GM18868 (cell line): ENCODE measurements at regions not wholly inside any gene's neighbourhood (a gene's known extent, or its start where the extent isn't known, plus 50 kb on each side); places are given as distances from the start of the nearest gene placed in this dataset.

Source experiments
- ATAC-seq: cut with Tn5 transposase; IDR thresholded peaks from one replicate; pipeline ENCODE4 v1.9.1; 2021; ENCODE audit warnings: mild to moderate bottlenecking, moderate library complexity; ENCODE audit not compliant: unreplicated experiment

DNA sequence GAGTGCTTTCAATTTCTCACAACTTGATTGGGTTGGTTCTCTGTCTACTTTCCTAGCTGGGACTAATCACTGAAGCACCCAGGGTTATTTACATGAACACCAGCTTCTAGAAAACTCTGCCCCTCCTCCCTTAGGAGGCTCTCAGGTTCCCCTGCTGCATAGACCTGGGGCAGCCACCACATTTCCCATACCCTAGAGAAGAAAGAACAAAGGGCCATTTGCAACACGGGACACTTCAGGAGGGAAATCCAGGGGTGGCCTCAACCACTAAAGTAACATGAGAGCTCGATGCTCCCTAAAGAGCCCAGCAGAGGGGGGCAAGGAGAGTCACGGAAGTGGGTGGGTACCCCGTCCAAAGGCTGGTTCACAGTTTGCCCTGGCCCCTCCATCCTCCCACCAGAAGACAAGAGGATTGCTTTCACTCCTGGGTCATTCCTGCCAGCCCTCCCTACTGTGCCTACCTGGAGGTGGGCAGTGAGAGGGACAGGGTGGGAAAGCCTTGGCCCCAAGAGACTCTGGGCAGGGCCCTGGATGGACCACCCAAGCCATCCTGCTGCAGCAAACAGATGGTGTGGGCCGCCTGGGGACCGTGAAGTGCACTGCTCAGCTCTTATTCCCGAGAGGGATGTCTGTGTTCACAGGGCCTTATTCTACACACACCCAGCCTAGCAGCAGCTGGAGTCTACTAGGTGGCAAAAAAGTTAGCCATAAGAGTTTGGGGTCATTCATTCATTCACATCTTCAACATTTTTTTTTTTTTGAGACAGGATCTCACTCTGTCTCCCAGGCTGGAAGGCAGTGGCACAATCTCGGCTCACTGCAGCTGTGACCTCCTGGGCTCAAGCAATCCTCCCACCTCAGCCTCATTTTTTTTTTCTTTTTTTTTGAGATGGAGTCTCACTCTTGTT, 392.1 kb downstream of the SOX9 start:
- ATAC-seq, result no peak

DNA sequence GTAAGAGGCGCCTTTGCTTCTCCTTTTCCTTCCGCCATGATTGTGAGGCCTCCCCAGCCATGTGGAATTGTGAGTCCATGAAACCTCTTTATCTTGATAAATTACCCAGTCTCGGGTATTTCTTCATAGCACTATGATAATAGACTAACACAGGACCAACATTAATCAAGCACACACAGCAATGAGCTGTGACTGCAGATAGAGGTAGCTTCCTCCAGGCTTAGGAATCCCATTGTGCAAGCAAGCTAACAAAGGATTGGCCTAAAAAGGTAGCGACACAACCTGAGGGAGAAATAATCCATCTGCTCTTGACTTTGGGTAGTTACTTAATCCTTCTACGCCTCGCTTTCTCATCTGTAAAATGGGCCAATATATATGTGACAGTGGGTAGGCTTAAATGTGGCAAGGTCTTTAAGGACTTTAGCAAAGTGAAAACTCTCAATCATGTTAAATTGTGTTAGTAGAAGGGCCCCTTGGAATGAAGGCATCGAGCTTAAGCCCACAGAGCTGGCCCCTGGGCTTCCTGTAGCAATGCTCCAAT, 393.6 kb downstream of the SOX9 start:
- ATAC-seq, result no peak

DNA sequence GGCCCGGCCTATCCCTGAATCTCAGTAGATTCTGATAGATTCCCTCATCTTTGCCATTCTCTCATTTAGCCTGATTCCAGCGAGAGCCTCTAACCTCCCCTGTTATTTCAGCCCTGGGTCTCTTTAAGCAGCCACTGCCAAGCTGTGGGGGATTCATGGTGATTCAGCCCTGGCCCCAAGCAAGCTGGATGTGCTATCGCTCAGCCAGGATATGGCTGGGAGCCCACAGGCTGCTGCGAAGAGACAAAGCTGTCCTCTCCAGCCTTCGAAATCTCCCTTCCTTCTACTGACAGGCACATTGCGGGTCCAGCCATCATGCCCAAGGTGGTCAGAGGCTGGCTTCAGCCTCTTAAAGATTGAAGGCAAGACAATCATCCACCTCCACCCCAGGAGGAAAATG, 394.1 kb downstream of the SOX9 start:
- no peak for ATAC-seq

DNA sequence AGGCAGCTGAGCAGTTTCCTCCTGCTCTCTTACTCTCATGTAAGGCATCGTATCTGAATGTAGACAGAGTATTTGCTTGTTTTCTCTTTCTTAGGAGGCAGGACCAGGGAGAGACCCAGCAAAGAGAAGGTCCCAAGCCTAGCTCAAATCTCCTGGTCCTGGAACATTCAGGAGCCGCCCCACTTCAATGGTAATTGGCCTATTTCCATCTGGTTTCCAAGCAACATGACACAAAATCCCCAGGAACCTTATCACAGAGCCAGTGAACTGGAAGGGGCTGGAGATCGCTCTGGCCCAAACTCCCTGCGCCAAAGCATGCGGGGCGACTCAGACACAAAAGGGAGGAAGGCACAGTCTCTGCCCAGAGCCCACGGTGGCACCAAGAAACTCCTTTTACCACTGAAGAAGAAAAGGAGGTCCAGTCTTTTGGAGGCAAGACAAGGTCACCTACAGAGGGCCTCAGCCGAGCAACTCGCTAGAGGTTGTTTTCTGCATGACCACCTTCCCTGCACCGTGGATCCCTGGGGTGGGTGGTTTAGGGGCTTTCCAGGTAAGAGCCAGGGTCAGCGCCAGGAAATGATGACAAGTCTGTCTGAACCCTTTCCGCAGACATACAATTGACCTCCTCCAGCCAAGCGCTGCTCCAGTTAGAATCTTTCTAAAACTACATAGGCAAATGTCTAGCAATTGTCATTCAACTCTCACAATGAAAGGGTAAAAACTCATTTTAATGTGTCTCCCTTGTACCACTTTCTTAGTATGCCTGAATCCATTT, 394.7 kb downstream of the SOX9 start:
- ATAC-seq, result no peak

DNA sequence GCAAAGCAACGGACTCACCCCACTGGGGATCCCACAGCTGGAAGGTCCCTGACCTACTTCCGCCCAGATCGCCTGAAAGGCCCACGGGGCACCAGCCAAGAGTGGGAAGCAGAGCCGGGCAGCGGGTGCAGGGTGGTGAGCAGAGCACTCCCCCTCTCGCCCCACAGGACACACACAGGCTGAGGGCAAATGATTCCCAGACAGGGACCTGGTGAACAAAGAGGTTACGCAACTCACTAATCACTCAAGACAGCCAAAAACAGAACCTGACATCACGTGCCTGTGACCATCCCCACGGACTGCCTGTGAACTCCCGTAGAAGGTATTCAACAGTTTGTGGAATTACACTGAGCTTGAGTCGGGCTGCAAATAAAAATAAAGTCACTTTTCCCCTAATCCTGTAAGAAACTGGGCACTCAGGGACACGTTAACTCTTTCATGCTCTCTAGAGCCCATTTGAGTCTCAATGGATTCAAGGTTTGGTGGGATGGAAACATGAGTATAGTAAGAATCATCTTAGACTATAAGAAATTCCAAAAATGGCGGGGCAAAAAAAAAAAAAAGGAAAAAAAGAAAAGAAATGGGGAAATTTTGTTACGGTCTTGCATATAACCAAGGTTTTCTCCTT, 396.1 kb downstream of the SOX9 start:
- no peak for ATAC-seq

DNA sequence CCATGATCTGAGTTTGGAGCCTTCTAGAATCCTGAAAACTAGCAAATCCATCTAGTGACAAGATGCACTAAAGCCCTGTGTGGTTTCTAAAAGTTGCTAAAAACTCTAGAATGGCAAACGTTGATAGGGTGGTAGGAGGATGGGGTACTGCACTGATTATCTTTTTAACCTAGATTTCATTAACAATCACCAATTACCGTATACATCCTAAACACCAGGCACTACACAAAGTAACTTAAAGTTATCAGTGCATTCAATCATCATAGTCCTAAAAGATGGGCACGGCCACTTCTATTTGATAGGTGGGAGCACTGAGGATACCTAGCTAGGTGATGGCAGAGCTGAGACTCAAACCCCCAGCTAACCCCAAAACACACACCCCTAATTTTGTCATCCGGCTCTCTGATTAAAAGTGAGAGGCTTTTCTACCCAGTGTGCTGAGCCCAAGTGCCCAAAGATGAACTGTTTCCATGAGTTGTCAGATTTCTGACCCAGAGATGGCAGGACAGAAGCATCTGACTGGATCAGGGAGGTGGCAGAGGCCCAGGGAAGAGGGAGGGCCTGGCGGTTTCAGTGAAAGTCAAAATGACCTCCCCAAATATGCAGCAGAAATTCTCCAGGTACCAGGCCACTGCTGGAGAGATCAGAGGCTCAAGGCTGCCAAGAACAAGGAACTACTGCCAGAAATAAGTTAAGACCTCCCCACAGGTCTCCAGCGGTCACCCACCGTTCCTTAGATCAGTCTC, 396.8 kb downstream of the SOX9 start:
- no peak for ATAC-seq

DNA sequence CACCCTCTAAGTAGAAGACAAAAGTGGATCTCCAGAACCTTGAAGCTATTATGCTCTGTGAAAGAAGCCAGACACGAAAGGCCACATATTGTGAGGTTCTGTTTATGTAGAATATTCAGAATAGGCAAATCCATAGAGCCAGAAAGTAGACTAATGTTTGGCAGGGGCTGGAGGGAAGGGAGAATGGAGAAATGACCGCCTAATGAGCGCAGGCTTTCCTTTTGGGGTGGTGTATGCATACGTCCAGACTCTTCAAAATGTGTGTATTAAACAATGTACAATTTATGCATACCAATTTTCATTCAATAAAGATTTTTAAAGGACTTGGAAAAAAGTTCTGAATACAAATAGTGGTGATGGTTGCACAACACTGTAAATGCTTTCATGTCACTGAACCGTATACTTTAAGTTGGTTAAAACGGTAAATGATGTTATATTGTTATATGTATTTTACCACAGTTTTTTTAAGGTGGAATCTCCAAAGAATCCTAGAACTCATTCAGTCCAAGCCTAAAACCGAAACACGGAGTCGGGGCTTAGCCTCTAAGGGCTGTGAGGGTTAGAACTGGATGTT, 397.4 kb downstream of the SOX9 start:
- no peak for ATAC-seq

DNA sequence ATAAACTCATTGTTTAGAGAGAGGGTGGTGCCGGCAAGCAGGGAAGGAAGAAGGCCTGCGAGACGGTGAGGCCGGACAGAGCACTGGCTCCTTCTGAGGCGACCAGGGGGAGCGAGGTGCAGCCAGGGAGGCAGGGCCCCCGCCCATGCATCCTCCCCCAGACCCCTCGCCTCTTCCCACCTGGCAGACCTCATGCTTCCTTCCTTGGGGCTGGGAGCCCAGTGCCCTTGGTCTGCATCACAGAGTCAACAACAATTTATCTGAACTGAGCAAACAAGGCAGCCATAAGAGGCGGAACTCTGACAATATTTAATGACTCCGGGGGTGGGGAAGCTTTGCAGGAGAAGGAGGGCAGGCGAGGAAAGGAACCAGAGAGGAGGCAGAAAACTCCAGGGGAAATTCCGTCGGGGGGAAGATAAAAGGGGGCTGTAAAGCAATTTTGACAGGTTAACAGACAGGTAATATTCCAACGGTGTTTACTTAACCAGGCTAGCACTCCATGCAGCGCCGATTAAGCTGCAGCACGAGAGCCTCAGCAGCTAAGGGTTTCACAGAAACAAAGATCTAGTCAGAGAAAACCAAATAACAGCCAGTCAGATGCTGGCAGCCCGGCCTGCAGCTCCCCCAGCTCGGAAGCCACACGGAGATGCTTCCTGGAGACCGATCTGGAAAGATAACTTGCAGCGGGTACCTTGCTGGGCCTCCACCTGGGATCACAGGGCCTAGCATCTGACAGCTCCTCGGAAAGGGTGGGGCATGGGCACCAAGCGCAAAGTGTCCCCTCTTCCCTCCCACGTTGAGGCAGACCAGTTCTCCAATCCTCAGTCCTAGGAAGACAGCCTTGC, 398.2 kb downstream of the SOX9 start:
- ATAC-seq, result no peak

DNA sequence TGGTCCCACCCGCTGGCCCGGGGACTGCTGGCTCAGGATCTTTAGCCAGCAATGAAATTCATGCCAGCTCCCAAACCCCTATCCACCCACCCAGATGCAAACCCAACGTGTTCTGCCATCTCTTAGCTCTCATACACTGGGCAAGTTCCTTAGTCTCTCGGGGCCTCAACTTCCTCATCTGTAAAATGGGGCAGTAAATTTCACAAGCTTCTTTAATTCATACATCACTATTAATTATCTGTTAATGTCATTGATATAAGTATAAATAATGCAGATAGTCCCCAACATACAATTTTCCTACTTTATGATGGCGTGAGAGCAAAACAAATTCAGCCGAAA, 398.7 kb downstream of the SOX9 start:
- no peak for ATAC-seq

DNA sequence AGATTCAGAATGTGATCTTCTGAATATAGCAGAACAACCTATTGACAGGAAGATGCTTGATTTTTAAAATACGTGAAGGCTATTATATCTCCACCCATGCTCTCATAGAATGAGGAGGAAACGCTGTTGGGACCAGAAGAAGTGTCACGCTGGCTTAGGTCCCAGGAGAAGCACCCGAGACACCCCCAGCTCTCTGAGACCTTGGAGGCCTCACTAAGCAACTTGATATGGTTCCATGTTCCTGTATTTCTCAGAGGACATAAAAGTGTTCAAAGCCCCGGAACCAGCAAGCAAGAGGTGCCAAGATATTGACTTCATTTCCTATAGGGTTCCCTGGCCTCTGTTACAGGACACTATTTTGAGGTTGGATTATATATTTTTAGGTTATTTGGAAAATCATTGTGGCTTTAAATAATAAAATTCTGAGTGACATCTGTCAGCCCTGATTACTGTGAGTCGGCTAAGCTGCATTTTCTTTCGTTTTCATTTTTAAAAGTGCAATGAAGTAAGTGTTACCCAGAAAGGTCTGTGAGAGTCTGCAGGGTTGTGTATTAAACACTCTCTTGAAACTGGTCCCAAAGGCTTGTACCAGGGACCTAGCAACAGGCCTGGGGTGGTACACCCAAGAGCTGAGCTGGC, 400.0 kb downstream of the SOX9 start:
- no peak for ATAC-seq

DNA sequence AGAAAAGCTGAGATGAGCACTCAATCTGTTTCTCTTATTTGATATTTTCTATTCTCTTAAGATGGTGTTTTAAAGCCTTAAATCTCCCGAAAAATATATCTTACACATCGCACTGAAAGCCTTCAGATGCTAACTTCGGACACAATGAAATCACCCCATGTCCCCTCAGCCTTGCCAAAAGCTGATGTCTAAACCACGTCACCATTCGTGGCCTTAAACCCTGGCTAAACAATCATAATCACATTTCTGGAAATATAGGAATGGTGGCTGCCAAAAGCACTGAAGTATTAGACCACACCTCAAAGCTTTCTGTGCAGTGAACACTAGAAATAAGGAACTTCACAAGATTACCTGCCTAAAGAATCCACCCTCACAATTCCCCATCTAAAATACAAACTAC, 402.7 kb downstream of the SOX9 start:
- ATAC-seq, result no peak

DNA sequence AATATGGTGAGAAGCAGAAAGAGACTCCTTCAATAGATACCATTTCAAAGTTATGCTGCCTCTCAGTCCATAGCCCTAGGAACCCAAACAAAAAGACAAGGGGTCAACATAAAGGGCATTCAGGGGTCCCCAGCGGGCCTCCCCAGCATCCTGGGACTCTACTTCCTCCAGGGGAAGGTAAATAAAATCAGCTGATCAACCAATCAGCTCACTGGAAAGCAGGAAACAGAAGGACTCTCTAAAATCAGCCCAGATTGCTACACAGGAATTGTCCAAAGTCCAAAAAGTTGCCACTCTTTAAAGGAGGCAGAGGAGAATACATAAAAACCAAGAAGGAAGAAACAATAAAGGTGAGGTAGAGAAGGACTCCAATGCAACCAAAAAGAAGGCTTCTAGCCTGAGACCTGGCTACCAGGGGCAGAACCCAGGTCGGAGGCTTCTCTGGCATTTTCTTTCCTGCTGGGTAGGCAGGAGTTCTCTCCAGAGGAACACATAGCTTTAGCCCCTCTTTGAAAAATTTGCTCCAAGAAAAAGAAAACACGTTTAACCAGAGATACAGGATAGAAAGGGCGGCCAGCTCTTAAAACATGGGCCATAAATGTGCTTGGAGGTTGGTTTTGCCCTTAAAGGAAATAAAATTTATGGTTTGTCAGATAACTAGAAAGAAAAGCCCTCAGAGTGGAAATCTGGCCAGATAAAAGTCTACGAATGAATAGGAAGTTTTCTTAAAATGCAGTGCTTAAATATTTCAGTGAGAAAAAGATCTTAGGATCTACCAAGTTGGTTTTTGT, 404.6 kb downstream of the SOX9 start:
- ATAC-seq, result no peak

DNA sequence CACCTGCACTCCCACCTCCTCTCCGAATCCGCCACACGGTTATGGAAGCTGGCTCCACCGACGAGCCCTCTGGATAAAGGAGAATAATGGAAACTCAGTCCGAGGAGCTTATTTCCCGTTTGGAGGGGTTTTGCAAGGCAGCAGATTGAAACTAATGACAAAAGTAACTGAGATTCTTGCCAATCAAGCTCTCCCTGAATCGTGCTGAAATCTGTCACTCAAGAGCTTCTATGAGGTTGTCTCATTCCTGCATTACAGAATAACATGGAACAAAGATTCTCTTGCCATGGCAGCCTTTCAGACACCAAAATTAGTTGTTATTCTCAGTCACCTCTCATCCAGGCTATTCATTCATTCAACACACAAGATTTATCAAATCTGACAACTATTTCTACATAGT, 405.9 kb downstream of the SOX9 start:
- ATAC-seq, result no peak

DNA sequence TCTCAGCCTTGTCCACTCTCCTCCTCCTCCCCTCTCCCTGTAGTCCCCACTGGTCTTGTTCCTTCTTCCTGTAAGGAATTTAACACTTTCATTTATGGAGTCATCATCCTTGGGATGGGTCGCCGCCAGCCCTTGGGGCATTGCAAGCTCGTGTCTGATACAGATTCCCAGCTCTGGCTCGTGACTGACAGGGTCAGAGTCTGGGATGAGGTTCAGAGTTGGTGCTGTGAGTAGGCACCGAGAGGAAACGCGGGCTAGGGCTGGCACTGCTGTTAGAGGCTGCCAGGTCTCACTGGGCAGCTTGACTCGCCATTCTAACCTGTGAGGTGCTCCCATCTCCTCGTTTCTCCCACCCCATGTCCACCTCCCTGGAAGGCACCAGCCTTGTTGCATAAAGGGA, 407.0 kb downstream of the SOX9 start:
- ATAC-seq, result no peak

DNA sequence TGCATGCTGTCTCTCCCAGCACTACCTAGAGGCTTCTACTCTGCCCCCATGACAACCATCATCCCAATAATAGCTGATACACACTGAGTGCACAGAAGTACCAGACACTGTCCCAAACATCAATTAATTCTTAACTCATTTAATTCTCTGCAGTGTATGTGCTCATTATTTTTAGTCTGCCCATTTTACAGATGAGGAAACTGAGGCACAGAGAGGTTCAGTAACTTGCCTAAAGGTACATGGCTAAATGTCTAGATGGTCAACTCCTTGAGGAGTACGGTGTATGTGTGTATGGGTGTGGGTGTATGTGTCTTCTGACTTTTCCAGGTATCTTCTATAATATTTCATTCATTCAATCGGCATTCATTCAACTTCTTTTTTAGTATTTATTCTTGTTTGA, 407.9 kb downstream of the SOX9 start:
- no peak for ATAC-seq

DNA sequence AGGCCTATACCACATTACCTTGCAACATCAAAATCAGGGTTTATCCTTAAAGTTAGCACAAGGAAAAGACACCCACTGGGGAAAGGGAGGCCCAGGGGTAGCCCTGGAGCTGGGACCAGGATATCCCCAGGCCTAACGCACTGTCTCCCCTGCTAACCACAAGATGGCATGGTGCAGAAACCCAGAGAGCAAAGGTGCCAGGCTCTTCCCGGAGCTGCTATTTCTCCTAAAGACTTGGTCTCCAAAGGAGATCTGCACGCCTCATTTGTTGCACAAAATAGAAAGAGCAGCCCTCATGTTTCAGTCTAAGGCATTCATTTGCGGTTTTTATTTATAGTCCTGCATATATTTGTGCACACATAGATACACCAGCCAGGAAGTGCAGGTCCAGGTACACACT, 408.6 kb downstream of the SOX9 start:
- no peak for ATAC-seq

DNA sequence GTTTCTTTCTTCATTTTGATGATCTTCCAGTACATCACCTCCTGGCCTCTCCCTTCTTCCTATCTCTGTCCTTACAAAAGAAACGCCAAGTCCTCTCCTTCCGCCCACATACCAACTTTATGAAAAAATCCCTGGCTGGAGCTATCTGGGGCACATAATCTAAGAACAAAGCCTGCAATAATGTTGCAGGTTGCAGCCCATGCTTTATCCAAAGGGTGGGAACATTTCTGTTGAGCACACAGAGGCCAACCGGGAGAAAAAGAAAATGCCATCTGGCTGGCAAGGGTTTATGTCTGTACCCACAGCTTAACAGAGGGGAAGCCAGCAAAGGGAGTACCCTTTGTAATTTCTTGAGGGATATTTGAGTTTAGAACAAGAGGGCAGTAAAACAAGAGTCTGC, 409.6 kb downstream of the SOX9 start:
- no peak for ATAC-seq

DNA sequence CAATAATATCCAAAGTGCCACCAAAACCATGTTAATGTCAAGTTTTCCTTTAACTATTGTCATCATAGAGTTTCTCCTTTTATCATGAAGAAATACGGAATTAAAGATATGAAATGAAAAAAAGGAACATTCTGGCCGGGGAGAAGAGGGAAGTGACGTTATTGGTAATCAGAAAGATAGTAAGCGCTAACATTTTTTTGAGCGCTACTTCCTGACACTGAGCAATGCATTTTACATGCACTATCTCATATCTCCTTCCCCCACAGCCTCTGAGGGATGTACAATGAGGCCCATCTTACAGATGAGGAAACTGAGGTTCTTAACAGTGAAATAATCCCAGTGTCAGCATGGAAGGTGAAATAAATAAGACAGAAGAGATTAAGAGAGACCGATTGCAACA, 410.9 kb downstream of the SOX9 start:
- no peak for ATAC-seq
